GM12872 (cell line): ENCODE measurements at regions not wholly inside any gene's neighbourhood (a gene's known extent, or its start where the extent isn't known, plus 50 kb on each side); places are given as distances from the start of the nearest gene placed in this dataset.

Experiments used
- TF ChIP-seq, protein P1 (sequence below): IDR thresholded peaks from 3 replicates; pipeline ENCODE4 v1.5.1; 2011; ENCODE audit warnings: low read depth, mild to moderate bottlenecking, low read length, moderate library complexity; ENCODE audit not compliant: insufficient read depth

DNA sequence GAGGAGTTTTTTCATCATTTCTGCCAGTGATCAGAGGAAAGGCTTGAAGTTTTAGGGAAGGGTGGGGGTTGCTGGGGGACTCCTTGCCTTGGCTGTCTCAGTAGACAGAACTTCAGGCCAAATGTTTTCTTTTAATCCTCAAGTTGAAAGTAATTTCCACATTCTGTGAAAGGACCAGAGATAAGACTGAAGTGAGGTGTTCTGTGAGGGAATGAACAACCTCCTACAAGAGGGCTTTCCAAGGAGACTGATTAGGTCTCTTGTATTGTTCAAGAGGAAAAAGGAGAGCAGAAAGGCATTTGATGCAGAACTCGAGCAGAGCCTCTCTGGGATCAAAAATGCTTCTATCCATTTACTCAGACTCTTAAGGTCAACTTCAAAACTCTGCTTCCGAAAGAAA lies 282.1 kb upstream of the ATP10B start:
- TF ChIP-seq, protein P1, sequence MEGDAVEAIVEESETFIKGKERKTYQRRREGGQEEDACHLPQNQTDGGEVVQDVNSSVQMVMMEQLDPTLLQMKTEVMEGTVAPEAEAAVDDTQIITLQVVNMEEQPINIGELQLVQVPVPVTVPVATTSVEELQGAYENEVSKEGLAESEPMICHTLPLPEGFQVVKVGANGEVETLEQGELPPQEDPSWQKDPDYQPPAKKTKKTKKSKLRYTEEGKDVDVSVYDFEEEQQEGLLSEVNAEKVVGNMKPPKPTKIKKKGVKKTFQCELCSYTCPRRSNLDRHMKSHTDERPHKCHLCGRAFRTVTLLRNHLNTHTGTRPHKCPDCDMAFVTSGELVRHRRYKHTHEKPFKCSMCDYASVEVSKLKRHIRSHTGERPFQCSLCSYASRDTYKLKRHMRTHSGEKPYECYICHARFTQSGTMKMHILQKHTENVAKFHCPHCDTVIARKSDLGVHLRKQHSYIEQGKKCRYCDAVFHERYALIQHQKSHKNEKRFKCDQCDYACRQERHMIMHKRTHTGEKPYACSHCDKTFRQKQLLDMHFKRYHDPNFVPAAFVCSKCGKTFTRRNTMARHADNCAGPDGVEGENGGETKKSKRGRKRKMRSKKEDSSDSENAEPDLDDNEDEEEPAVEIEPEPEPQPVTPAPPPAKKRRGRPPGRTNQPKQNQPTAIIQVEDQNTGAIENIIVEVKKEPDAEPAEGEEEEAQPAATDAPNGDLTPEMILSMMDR: no peak

GRCh38 chr5:161115941-161116340 lies 263.9 kb upstream of the ATP10B start:
- TF ChIP-seq, protein P1: no peak

GRCh38 chr5:161112371-161112770 lies 260.4 kb upstream of the ATP10B start:
- TF ChIP-seq, protein P1: no peak

DNA sequence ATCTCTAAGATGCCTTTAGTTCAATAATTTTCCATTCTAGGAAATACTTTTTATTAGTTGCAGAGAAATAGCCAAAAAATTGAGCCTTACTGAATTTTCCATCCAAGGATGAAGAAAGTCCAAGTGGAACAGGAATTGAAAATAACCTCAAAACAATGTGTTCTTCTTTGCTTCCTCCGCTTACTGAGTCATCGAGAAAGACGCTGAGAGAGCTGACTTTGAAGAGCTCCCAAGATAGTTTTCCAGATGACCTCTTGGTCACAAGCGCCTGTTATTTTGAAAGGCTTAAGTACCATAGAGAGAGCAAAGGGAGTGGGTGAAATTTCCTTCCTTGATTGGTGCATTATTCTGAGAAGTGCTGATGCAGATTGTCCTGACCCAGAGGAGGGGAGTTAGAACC lies 253.5 kb upstream of the ATP10B start:
- TF ChIP-seq, protein P1: no peak

DNA sequence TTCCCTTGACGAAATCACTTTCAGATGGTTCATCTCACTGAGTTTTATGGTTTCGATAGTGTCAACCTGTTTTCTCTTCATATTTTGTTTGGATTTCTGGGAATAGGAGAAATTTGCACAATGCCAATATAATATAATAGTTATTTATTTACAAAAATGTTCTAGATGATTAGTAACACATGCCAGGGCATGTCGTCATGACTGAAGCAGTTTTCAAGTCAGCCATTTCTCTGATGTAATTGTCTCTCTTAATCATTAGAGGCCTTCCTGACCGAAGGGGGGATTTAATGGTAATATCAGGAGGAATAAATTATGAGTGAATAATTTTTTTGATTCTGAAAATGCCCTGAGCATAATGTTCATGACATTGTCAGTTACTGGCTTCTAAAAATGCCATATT lies 246.5 kb upstream of the ATP10B start:
- TF ChIP-seq, protein P1: no peak

- TF ChIP-seq, protein P1: no peak
Measured at GRCh38 chr5:161096581-161096980, 244.6 kb upstream of the ATP10B start.

DNA sequence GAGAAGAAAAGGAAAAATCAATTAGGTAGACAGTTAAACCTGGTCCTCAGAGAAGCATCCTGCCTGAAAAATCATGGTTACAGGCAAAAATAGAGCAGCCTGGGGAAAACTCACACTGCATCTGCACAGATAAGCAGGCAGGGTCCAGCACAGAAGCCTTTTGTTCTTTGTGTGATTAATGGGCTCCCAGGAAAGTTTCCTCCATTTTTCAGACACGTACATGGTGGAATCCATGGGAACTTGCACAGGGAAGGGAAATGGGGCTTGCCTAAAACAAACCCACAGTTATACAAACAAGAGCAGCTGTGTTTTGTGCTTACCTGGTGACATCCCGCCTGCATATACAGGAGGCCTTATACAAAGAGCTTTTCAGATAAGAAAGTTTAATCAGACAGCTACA lies 243.9 kb upstream of the ATP10B start:
- TF ChIP-seq, protein P1: no peak

GRCh38 chr5:161094411-161094810 lies 242.4 kb upstream of the ATP10B start:
- TF ChIP-seq, protein P1: no peak
